ENCODE measurements at regions not wholly inside any gene's neighbourhood (a gene's known extent, or its start where the extent isn't known, plus 50 kb on each side); places are given as distances from the start of the nearest gene placed in this dataset.

GRCh38 chr20:22652681-22653588 is 68.6 kb upstream of the FOXA2 start:
- no peak for TF ChIP-seq CTCF (IDR thresholded peaks at IDR 0.05; ENCODE audit: extremely low read depth, missing control alignments)

DNA sequence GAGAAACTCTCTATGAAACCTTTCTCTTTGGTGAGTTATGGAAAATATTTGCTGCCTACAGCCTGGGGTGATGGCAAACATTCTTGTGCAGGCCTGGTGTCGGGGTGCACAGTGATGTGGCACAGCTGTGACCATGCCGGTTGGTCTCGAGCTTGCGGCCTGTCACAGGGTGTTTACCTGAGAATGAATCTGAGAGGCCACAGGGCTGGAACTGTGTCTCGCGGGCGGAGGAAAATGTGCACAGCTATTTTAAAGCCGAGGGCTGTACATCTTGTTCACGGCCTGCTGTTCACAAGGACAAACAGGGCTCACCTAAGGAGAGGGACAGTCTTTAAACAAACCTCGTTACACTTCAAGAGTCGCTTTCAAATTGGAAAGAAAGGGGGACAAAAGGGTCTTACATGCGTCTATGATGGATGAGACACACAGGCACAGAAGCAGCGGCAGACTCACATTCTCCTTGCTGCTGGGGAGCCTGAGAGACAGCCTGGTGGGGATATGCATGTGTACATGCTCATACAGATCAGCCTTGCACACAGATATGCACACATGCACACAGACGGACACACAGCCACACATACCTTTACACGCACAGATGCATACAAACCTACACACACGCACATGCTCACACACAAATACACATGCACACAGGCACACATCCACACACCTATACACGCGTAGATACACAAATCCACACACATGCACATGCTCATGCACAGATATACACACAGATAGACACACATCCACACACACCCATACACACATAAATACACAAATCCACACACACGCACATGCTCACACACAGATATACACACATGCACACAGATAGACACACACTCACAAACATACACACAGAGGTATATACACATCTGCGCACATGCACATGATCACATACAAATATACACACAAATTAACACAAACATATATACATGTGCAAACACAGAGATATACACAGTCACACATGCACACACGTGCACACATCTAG is 69.6 kb upstream of the FOXA2 start:
- DNase-seq (ENCODE audit: low spot score) = no peak

More at GRCh38 chr20:22652681-22653588, 68.6 kb upstream of the FOXA2 start:
- no peak for DNase-seq (ENCODE audit: low spot score)

DNA sequence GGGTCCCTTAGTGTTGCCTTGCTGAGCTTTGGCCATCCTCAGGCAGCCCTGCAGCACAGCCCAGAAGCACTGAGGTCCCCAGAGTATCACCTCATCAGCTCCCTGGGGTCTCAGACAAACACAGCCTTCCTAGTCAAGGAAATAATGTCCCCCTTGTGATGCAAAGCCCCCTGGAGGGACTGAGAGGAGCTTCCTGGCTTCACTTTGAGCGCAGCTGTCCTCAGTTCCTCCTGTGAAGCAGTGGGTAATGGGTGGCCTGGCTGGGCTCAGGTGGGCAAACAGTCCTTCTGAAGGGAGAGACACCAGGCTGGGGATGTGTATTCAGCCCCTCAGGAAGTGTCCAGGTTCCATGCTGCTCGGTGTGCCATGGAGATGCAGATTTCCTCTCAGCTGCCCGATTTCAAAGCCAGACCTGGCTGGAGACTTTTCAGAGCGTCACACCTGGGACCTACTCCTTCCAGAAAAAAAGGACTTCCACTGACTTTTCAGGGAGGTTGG is 79.2 kb upstream of the FOXA2 start:
- no peak for TF ChIP-seq CTCF (IDR thresholded peaks at IDR 0.05; ENCODE audit: extremely low read depth, missing control alignments)
- DNase-seq (ENCODE audit: low spot score) = no peak

More for the DNA sequence above, 69.6 kb upstream of the FOXA2 start:
- no peak for TF ChIP-seq CTCF (IDR thresholded peaks at IDR 0.05; ENCODE audit: extremely low read depth, missing control alignments)

- TF ChIP-seq CTCF (IDR thresholded peaks at IDR 0.05; ENCODE audit: extremely low read depth, missing control alignments) = no peak
- DNase-seq (ENCODE audit: low spot score) = no peak
Measured at GRCh38 chr20:22667198-22667597, 82.8 kb upstream of the FOXA2 start.

DNA sequence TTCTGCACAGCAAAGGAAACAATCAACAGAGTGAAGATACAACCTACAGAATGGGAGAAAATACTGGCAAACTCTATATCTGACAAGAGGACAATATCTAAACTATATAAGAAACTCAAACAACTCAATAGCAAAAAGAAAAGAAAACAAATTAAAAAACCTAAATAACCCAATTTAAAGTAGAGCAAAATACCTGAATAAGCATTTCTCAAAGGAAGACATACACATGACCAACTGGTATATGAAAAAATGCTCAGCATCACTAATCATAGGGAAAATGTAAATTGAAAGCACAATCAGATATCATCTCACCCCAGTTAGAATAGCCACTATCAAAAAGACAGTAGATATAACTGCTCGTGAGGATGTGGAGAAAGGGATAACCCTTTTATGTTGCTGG is 87.8 kb upstream of the FOXA2 start:
- no peak for DNase-seq (ENCODE audit: low spot score)
- no peak for TF ChIP-seq CTCF (IDR thresholded peaks at IDR 0.05; ENCODE audit: extremely low read depth, missing control alignments)

DNA sequence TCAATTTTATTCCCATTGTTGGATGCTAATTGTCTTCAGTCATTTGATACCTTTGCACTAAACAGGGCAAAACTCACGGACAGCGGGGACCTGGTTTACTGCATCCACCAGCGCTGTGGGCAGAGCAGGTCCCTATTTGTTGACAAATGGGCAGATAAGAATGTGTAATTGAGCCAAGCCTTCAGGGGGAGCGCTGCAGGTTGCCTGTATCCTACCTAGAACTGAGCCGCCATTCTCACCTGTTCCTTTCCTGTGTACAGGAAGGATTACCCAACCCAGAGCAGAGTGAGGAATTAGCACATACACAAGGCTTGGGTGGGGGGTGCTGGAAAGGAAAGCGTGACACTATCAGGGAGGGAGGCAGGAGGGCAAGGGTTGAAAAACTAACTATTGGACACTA is 89.1 kb upstream of the FOXA2 start:
- TF ChIP-seq CTCF (IDR thresholded peaks at IDR 0.05; ENCODE audit: extremely low read depth, missing control alignments) = no peak
- DNase-seq (ENCODE audit: low spot score) = no peak

Measured in GM20000 (cell line).